ENCODE measurements at regions not wholly inside any gene's neighbourhood (a gene's known extent, or its start where the extent isn't known, plus 50 kb on each side); places are given as distances from the start of the nearest gene placed in this dataset.

- TF ChIP-seq, protein P1, sequence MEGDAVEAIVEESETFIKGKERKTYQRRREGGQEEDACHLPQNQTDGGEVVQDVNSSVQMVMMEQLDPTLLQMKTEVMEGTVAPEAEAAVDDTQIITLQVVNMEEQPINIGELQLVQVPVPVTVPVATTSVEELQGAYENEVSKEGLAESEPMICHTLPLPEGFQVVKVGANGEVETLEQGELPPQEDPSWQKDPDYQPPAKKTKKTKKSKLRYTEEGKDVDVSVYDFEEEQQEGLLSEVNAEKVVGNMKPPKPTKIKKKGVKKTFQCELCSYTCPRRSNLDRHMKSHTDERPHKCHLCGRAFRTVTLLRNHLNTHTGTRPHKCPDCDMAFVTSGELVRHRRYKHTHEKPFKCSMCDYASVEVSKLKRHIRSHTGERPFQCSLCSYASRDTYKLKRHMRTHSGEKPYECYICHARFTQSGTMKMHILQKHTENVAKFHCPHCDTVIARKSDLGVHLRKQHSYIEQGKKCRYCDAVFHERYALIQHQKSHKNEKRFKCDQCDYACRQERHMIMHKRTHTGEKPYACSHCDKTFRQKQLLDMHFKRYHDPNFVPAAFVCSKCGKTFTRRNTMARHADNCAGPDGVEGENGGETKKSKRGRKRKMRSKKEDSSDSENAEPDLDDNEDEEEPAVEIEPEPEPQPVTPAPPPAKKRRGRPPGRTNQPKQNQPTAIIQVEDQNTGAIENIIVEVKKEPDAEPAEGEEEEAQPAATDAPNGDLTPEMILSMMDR (IDR thresholded peaks at IDR 0.05; ENCODE audit: extremely low read depth in 1 of 2, insufficient read depth in 1 of 2, low read depth in 1 of 2, low read length in 2 of 2): no peak
- TF ChIP-seq POLR2A (IDR thresholded peaks at IDR 0.05; ENCODE audit: low read depth, low read length) (no peak), EZH2 (IDR thresholded peaks at IDR 0.05; ENCODE audit: borderline replicate concordance, low read depth, low read length, severe bottlenecking) (no peak), POLR2AphosphoS5 (IDR thresholded peaks at IDR 0.05; ENCODE audit: insufficient read depth, low read depth, low read length) (no peak), MAX (IDR thresholded peaks at IDR 0.05; ENCODE audit: insufficient read depth, insufficient read length) (no peak), MYC (IDR thresholded peaks at IDR 0.05; ENCODE audit: low read depth, low read length) (no peak), JUN (IDR thresholded peaks at IDR 0.05; ENCODE audit: borderline replicate concordance, insufficient read depth, insufficient read length, low read depth) (no peak), FOS (IDR thresholded peaks at IDR 0.05; ENCODE audit: borderline replicate concordance, insufficient read depth, low read length) (no peak)
Measured at GRCh38 chr5:154674029-154674428, 81.1 kb upstream of the LARP1 start.

All from endothelial cell of umbilical vein (primary cell).